ENCODE measurements at regions not wholly inside any gene's neighbourhood (a gene's known extent, or its start where the extent isn't known, plus 50 kb on each side); places are given as distances from the start of the nearest gene placed in this dataset.
"Not testable (repeated sequence)": the region's sequence is repeated elsewhere in the genome, so short reads cannot be mapped to it uniquely, and the experiment has no call there.

DNA sequence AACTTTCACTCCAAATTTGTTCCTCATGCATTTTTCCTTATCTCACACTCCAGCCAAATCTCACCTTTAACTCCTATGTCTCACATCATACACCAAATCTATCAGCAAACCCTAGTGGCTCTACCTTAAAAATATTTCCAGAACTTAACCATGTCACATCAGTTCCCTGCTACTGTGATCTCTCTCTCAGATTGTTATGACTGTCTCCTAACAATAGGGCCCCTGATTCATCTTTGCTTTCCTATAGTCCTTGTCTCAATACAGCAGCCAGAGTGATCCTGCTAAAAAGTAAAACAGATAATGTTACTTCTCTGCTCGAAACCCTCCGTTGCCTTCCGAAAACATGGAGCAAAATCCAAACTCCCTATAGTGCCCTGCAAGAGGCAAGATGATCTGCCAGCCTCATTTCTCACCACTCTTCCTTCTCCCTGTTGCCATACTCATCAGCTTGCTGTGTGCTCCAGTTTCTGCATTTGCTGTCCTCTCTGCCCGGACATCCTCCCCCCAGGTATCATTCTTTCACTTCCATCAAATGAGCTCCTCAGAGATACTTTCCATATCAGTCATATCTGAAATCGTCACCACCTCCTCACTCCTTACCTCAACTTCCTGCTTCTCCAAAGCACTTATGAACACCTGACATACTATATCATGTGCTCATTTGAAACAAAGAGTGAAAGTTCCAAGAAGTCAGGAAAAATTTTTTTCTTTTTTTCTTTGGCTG, 293.4 kb upstream of the NR3C2 start:
- no peak for DNase-seq

DNA sequence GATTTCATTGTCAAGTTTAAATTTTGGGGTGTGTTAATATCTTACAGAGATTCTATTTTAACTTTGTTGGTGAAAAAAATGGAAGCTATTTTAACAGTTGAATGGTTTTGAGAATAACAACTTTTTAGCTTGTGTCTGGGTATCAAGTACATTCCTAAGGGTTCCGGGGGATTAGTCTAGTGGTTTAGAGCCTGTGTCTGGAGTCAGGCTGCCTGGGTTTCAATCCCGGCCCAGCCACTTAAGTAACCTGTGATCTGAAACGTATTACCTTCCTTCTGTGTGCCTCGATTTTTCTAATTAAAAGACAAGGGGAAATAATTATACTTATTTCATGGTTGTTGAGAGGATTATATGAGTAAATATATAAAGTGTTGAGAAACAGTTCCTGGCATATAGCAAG, 288.6 kb upstream of the NR3C2 start:
- no peak for DNase-seq

DNA sequence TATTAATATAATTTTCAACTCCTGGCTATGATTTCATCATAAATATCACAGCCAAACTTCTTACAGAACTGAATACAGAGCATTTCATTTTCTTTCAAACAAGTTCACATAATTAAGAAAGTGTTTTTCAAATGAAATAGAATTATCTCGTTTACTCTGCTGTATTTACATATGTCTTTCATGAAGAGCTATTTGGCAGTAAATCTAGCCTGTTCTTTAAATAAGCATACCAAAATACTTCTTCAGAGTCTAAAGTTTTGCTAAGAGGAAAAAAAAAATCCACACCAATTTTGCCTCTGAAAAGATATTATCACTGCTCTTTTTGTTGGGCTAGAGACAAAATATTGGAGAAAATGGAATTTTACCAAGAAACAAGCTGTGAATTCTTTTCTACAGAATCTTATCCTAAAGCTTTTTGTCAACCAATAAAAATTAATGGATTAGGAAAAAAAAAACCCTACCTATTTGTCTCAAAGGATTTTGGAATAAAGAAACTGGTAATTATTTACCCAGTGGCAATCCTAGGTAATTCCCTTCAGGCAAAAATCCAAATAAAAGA, 287.9 kb upstream of the NR3C2 start:
- no peak for DNase-seq

DNA sequence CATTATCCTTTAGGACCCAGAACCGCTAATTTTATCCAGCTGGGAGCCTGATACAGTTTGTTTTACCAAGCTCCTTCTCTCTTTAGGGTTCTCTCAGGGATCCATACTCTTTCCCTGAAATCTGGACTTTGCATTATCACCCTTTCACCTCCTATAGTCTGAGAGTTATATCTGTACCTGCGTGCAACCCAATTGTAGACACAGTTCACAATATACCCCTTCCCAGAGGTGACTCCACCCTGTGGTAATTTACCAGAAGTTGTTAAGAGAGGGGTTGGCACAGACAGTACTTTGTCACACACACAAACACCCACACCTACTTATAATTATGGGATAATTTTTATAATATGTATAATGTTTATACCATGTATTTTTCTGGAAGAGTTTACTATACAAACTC, 275.8 kb upstream of the NR3C2 start:
- no peak for DNase-seq

DNA sequence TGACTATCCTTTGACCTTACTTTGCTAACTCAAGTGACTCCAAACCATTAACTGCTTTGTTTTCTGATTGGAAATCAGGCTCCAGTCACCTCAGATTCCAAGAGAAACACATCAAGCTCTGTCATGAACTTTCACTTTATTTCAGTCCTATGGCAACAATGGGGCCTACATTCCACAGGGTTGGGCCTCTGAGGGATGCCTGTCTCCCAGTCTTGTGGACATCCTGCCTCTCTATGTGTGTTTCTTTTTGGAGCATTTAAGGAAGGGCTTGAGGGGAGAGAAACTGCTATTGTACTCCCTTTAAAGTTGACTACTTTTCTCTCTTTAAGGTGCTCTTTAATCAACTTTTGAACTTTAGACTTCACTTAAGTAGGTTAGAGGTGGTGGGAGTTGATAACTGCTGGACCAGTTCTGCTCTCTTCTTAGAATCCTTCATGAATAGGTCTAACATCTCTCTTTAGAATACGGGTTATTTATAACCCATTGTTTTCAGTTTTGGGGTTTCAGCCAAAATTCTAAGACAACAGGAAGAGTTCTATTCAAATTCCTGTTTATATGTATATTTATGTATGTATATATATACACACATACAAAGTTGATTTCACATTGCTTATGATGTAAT, 274.3 kb upstream of the NR3C2 start:
- no peak for DNase-seq

DNA sequence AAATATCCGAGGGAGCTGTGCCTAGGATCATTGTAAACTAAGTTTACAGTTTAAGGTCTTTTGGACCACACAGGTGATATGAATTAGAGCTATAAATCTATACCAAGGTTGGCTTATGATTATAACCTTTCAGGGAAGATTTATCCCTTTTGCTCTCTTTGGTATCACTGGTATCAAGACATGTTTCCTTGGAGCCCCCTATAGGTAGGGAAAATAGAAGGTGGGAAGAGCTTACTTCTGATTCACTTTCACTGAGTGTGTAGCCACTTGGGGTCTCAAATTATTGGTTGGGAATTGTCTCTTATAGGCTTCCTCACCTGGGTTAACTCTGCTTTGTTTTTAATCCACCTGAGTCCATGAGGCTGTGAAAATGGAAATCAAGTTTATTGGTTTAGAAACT, 262.1 kb upstream of the NR3C2 start:
- DNase-seq, result no peak

DNA sequence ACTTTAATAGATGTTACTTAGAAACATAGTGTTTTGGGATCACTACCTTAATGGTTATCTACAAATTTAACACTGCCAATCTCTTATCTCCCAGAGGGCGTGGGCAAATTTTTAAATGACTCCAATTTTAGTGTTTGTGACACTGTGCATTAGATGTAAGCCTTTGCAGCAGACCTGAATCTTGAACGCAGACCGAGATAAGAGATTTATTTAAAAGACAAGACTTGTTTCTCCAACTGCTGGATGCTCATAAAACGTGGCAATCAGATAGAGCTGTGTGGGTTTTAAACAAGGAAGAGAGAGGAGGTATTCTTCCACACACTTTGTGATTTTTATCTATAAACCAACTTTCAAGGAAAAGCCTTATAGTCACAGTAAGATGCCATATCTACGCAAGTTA, 252.5 kb upstream of the NR3C2 start:
- DNase-seq, result no peak

DNA sequence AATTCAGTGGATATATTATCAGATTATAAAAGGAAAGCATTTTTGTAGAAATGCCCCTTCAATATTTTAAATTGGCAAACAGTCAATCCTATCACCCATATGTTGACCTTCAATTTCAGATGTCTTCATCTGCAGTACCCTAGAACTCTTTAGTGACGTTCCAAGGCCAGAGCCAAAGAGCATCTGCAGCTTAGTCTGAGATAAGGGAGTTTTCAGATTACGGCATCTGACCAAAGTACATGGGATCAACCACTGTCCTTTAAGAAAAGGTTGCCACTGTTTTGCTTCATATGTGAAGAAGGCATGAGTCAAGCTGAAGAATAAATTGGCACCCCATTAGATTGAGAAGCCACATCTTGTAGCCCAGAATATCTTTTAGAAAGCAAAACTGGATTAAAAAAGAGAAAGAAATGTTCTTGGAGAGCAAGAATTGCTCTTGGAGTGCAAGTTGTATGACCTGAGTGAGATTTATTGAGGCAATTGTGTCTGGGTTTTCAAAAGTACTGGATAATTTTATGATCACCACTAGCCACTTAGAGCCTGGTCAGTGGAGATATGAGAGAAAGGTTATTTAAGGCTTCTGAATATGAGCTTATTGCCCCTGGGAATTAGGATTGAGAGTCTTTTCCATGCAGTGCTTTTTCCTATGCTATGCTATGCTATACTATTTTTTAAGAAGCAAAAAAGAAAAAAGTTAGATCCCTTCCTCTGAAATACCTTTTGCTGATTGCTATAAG, 251.9 kb upstream of the NR3C2 start:
- DNase-seq, result no peak

DNA sequence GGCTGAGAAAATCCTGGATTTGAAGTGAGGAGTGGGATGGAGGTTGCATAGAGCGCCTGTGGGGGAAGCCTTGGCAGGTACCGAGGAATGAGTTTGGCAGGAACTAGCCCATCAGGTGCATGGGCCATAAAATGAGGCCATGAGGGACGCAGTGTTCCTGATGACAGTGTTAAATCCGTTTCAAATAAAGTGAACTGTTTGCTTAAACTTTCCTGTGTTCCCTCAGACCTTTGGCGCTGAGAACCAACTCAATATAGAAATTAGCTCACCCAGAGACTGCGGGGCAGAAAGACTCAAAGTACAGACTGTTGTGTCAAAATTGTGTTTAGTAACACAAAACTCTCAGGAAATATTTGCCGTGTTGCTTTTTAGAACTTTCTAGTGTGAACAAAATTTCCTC, 250.0 kb upstream of the NR3C2 start:
- no peak for DNase-seq

DNA sequence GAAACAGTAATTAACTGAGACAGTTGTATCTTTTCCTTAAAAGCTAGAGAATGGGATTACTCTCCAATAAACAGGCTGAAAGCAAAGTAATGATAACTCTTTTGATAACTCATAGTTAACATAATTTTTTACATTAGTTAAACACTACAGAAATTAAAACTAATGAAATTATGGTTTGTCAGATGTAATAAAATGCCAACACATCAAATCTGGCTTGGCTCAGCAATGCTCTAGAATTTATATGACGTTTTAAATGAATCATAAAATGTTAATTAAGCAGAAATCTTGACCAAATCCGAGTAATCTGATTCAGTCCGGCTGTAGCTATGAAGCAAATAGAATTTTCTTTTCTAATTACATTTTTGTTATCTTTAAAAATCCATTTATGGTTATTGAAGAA, 244.2 kb upstream of the NR3C2 start:
- no peak for DNase-seq

DNA sequence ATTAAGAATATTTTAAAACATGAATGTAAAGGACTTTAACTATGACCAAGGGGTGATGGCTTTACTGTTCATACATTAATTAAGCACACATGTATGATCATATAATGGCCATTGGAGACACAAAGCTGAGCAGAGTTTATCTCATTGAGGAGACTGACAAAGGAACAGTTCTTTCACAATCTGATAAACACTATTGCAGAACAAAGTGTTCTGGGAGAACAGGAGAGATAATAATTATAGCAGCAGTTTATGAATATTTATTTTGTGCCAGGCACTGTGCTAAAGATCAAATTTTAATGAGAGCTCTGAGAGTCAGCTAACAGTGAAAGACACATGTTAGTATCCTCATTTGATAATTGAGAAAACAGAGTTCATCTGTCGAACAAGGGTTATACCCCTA, 242.4 kb upstream of the NR3C2 start:
- DNase-seq, result no peak

DNA sequence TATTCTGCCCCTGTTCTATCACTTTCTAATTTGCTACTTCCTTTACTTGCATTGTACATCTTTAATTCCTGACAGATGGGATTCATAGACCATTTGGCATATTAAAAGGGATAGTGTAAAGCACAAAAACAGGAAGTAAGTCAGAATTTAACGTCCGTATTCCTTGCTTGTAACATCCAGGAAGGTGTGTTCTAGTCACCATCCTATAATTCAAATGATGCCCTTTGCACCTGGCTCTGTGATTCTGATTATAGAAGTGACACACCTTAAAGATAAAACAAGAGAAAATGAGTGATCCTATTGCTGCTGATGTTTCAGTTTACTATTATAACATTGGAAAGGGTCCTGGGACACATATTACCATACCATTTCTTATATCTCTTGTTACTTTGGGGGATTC, 238.7 kb upstream of the NR3C2 start:
- DNase-seq, result no peak

DNA sequence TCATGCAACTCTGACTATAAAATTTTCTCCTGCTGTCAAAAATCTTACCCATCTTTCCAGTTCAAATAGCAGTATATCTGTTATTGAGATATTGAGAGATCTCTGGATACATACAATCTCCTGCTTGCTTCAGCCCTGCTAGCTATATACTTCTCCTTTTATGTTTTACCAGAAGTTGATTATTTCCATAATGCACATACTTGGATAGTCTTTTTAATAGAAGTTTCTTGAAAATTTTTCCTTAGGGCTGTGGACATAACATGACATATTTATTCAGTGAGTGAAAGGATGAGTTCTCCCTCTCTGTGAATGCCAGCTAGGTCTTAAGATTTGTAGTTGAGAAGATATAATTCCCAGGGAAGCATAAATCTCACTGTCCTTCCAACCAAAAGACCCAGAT, 234.1 kb upstream of the NR3C2 start:
- no peak for DNase-seq

DNA sequence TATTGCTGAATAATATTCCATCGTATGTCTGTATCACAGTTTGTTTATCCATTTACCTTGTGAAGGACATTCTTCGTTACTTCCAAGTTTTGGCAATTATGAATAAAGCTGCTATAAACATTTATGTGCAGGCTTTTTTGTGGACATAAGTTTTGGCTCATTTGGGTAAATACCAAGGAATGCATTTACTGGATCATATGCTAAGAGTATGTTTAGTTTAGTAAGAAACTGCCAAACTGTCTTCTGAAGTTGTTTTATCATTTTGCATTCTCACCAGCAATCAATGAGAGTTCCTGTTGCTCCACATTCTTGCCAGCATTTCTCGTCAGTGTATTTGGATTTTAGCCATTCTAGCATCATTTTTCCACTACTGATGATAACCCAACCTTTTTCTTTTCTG, 232.7 kb upstream of the NR3C2 start:
- DNase-seq, result no peak

DNA sequence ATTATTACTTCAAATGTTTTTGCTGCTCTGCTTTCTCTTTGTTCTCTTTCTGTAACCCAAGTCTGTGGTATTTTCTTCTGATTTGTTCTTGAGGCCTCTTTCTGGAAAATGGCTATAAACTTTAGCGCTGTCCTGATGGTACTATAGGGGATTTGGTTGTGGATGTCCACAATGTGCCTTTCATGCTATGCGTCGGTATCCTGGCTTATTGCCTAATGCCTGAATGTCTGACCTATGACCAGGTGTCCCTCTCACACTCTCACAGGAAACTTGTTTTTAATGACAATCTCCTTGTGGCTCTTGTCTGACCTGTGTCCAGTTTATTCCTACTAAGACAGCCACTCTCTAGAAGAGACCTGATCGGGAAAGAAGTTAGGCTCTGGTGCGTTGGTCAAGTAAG, 222.4 kb upstream of the NR3C2 start:
- DNase-seq, result no peak

DNA sequence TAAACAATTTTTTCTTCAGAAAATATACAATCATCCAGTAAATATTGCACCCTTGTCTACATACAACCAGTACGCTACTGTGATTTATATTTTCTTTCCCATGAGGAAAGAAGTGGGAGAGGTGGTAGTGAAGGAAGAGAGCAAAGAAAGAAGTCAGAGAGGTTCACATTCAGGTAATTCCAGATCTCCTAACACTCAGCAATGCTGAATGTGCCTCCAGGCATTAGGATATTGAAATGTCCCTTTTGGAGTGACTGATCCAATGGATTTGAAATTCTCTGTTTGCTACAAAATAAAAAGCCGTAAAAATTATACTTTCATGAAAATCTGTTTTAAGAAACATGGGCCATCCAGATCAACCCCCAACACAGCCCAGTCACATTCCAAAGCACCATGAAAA, 211.9 kb upstream of the NR3C2 start:
- no peak for DNase-seq

DNA sequence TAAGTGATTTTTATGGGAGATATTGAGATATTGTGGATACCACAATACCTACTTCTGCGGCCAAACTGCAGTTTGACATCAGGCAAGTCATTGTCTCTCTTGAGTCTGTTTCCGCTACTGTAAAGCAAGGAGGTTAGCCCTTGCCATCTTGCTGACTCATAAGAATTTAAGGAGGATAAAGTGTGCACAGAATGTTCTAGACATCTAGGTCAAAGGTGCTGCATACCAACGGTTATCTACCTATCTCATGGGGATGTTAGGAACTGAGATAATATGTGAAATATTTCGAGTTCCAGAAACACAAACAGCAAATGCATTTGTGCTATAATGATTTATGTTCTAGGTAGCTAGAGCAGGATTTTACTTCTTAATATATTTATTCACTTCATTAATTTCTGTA, 211.5 kb upstream of the NR3C2 start:
- no peak for DNase-seq

DNA sequence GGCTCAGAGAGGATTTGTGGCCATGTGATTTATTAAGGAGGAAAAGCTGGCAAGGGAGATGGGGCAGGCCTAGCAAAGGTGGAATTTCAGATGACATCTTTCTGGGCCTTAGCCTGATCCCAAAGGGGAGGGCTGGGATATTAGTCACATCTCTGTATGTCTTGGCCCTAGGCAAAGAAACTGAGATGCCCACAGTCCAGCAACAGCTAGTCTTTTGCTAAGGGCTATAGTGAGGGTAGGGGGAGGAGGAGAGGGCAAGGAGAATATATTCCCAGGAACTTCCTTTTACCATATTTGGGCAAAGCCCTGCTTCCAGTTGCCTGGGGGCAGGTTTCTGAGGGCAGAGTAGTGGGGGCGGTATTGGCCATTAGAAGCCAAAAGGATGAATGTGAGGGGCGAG, 209.8 kb upstream of the NR3C2 start:
- DNase-seq, result no peak

DNA sequence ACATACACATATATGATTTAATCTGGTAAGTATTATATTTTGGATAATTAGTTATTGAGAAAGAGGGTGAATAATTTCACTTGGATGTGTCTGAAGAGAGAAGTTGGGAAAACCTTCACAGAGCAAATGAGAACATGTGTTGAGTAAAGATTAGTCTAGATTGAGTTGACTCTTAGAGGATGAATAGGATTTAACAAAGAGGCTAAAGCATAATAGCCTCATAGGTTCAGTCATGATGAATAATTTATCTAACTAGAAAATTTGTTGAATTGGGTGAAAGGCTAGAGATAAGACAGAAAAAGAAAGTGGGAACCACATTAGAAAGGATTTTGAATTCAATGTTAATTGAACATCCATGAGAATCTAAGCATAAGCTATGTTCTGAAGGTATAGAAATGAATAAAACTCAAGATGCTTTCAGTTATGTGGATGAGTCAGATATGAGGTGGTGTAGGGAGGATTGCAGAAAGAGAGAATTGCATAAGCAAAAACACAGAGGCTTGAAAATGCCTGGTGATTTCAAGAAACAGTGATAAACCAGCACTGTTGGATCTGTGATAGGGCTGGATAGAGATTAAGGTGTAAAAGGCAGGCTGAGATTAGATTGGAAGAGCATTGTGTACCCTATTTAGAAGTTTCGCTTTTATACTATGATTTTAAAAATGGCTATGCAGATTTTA, 207.6 kb upstream of the NR3C2 start:
- DNase-seq, result no peak

DNA sequence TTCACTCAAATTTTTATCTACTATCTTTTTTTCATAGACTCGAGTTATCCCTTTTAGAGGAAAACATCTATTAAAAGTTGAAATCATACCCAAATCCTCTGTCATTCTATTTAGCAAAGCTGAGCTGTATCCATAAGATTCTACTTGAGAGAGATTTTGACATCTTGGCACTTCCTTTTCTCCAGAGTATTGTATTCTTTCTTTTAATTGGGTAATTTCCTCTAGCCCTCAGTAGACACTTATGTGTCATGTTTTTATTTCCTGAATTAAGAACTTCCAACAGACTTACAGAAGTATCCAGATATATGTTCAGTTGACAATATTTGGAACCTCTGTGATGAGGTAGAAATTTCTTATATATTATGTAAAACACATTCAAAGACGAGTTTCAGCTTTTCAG, 201.6 kb upstream of the NR3C2 start:
- DNase-seq, result no peak

DNA sequence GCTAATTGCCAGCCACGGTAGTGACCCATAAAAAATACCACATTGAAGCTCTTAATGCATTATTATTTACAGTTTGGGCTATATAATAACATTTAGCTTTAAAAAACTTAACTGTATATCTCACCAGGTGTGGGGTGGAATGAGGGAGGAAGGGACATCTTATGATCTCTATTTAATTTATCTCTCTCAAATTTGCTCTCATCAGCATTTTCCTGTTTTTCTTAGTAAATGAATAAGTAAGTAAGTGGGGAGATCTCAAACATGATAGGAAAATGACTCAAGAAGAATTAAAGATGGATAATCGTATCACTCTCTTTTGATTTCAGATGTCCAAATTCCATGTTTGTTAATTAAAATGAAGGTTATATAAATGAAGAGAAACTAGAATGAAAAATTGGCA, 200.7 kb upstream of the NR3C2 start:
- DNase-seq, result no peak

DNA sequence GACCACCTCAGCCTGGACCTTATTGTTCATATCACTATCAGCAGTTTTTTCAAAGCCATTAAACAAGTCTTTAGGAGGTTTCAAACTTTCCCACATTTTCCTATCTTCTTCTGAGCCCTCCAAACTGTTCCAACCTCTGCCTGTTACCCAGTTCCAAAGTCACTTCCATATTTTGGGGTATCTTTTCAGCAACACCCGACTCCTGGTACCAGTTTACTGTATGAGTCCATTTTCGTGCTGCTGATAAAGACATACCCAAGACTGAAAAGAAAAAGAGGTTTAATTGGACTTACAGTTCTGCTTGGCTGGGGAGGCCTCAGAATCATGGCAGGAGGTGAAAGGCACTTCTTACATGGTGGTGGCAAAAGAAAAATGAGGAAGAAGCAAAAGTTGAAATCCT, 195.9 kb upstream of the NR3C2 start:
- DNase-seq, result not testable (repeated sequence)

DNA sequence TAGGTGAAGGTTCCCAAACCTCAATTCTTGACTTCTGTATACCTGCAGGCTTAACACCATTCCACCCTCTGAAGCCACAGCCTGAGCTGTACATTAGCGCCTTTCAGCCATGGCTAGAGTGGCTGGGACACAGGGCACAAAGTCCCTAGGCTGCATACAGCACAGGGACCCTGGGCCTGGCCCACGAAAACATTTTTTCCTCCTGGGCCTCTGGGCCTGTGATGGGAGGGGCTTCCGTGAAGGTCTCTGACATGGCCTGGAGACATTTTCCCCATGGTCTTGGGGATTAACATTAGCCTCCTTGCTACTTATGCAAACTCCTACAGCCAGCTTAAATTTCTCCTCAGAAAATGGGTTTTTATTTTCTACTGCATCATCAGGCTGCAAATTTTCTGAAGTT, 195.2 kb upstream of the NR3C2 start:
- DNase-seq, result not testable (repeated sequence)

DNA sequence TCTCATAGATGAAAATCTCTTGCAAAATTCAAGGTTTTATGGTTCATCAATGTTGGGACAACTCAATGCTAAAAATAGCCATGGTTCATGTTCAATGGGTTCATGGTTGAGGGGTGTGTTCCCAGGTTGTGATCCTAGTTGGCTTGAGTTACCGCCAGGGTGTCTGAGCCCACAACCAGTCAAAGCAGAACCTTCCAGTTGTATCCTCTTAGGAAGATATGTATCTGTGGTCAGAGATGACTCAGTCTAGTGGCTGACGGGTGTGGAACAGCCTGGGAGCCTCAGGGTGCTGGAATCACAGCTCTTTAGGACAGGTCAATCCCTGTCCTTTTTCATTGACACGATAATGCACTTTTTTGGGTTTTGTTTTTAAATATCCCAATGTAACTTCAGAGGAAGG, 192.3 kb upstream of the NR3C2 start:
- DNase-seq, result no peak
